ENCODE measurements at regions not wholly inside any gene's neighbourhood (a gene's known extent, or its start where the extent isn't known, plus 50 kb on each side); places are given as distances from the start of the nearest gene placed in this dataset.

- TF ChIP-seq, protein P1, sequence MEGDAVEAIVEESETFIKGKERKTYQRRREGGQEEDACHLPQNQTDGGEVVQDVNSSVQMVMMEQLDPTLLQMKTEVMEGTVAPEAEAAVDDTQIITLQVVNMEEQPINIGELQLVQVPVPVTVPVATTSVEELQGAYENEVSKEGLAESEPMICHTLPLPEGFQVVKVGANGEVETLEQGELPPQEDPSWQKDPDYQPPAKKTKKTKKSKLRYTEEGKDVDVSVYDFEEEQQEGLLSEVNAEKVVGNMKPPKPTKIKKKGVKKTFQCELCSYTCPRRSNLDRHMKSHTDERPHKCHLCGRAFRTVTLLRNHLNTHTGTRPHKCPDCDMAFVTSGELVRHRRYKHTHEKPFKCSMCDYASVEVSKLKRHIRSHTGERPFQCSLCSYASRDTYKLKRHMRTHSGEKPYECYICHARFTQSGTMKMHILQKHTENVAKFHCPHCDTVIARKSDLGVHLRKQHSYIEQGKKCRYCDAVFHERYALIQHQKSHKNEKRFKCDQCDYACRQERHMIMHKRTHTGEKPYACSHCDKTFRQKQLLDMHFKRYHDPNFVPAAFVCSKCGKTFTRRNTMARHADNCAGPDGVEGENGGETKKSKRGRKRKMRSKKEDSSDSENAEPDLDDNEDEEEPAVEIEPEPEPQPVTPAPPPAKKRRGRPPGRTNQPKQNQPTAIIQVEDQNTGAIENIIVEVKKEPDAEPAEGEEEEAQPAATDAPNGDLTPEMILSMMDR (IDR thresholded peaks at IDR 0.05; ENCODE audit: extremely low read depth, missing control alignments): no peak
- DNase-seq (ENCODE audit: low spot score): no peak
These were observed 280.6 kb downstream of the HDGFL1 start for GRCh38 chr6:22849921-22850320.

DNA sequence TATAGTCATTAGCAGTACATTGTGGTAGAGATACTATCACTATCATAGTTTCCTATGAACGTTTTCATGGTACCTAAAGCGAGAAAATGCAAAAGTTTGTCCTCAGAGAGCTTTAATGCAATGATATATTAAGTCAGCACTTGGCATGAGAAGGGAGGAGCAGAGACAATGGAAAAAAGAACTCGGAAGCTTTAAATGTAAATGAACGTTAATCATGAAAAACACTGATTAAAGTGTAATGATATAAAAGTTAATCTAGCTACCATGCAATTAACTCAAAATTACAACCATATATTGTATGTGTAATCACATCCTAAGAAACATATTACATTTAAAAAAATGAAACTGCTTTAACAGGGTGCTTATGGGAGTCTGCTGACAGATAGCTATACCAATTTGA is 282.7 kb downstream of the HDGFL1 start:
- DNase-seq (ENCODE audit: low spot score): no peak
- TF ChIP-seq, protein P1 (IDR thresholded peaks at IDR 0.05; ENCODE audit: extremely low read depth, missing control alignments): no peak

DNA sequence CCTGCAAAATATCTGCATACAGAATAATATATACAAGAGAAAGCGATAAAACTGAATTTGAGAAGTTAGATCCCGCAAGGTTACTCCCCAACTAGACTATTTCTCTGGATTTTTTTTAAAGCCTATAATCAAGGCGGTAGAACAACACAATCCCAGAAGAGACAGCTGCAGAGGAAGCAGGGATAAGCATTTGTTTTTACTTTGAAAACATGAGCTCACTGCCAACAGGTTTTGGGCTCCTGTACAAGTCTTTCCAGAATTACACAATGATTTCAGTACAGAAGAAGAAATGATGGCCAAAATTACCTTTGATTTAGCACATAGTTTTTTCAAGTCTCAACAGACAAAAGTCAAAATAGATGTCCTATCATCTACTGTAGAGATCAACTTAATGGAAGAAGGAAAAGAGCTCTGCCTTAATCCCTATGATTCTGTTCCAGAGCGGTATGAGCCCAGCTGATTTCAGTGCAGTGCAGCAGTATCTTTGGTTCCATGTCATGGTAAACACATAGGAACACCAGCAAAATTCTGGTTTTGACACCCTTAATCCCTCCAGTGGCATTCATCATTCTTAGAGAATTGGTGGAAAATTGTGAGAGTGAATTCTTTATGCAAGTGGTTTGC is 304.3 kb downstream of the HDGFL1 start:
- TF ChIP-seq, protein P1 (IDR thresholded peaks at IDR 0.05; ENCODE audit: extremely low read depth, missing control alignments): no peak
- DNase-seq (ENCODE audit: low spot score): no peak

- DNase-seq (ENCODE audit: low spot score): no peak
- TF ChIP-seq, protein P1 (IDR thresholded peaks at IDR 0.05; ENCODE audit: extremely low read depth, missing control alignments): no peak
These were observed 306.5 kb downstream of the HDGFL1 start for GRCh38 chr6:22875845-22876244.

GRCh38 chr6:22878324-22878701 is 308.9 kb downstream of the HDGFL1 start:
- TF ChIP-seq, protein P1 (IDR thresholded peaks at IDR 0.05; ENCODE audit: extremely low read depth, missing control alignments): no peak
- no peak for DNase-seq (ENCODE audit: low spot score)

- TF ChIP-seq, protein P1 (IDR thresholded peaks at IDR 0.05; ENCODE audit: extremely low read depth, missing control alignments): no peak
- DNase-seq (ENCODE audit: low spot score): no peak
These were observed 309.3 kb downstream of the HDGFL1 start for GRCh38 chr6:22878706-22879105.

GRCh38 chr6:22880686-22881433 is 311.5 kb downstream of the HDGFL1 start:
- DNase-seq (ENCODE audit: low spot score): no peak
- TF ChIP-seq, protein P1 (IDR thresholded peaks at IDR 0.05; ENCODE audit: extremely low read depth, missing control alignments): no peak
